ENCODE measurements at regions not wholly inside any gene's neighbourhood (a gene's known extent, or its start where the extent isn't known, plus 50 kb on each side); places are given as distances from the start of the nearest gene placed in this dataset.

DNA sequence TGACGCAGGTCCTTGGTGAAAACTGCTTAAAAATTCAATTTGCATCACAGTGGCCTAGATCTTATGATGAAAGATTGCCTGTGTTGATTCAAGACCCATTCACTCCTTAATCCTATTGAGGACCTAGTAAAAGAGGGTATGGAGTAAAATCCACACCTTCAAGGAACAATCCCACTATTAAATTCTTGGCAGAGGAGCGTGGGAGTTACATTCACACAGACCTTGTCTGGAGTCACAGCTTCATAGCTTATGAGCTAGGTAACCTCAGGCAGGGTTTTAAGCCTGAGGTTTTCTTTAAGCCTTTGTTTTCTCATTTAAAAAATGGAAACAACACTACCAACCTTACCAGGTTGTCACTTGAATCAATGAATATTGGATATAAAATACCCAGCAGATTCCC is 566.5 kb upstream of the ZNF462 start:
- DNase-seq, result no peak
- H3K4me1 Mint-ChIP-seq, result no peaks in the 10 kb centered on the region
- H3K27ac ChIP-seq (ENCODE audit: insufficient read depth, low read length, poor library complexity, severe bottlenecking), result no peak overlapping the region
- no peaks in the 10 kb centered on the region for H3K4me1 ChIP-seq (ENCODE audit: control insufficient read depth, insufficient read depth, low read length, poor library complexity, severe bottlenecking)
- H3K27me3 Mint-ChIP-seq, result no peaks in the 10 kb centered on the region
- no peaks in the 10 kb centered on the region for H3K9me3 ChIP-seq (ENCODE audit: control insufficient read depth in 2 of 2, low read length in 2 of 2)
- no peak overlapping the region for H3K4me3 Mint-ChIP-seq
- no peak for ATAC-seq (ENCODE audit: low read depth in 2 of 2)
- no peak overlapping the region for H3K27ac Mint-ChIP-seq
- H3K36me3 Mint-ChIP-seq, result no peaks in the 10 kb centered on the region
- no peak overlapping the region for H3K4me3 ChIP-seq (ENCODE audit: low read depth, low read length)
- no peaks in the 10 kb centered on the region for H3K36me3 ChIP-seq (ENCODE audit: control insufficient read depth, insufficient read depth, low read length)
- no peaks in the 10 kb centered on the region for H3K27me3 ChIP-seq (ENCODE audit: control insufficient read depth, insufficient read depth, low read length)
- H3K9me3 Mint-ChIP-seq, result peaks cover 1 to 13% (median 7%) of the 10 kb centered on the region in 7 donors

DNA sequence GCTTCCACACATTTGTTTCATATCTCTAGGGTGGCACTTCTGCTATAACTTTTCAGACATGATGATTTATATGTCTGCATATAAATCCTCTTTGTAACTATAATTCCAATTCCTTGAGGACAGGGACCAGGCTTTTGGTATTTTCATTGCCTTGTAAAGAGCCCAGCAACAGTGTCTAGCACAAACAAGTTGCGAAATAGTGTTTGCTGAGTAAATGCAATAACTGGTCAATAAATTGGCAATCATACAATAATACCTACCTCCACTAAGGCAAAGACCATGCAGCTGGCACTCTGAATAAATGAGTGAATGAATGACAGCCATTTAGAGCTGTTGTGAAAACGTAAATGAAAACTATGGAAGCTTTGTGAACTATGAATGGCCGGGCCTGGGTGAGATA is 564.0 kb upstream of the ZNF462 start:
- Mint-ChIP-seq H3K9me3 (peaks cover 4 to 15% (median 10%) of the 10 kb centered on the region in 7 donors), H3K27ac (no peak overlapping the region)

DNA sequence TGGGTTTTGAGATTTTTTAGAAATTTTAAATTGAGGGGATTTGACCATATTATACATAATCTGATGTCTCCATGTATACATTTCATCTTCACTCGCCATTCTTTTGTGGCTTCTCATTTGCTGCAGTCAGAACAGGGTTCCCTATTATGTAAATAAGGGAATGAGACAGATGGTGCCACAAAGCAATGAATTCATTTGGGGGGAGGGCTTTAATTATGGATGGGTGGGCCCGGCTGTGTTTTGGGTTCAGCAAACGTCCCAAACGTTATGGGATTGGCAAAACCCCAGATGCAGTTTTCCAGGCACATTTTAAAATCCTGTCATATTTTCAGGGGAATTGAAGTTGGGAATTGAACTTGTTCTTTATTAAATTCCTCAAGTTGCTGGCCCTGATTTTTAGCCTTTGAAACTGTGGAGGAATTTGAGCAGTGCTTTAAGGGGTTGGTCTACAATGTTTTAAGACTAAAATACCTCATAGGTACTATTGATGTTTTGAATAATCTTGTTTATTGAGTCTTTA is 558.5 kb upstream of the ZNF462 start:
- Histone ChIP-seq H3K9me3 (ENCODE audit: control insufficient read depth in 2 of 2, low read length in 2 of 2) (no peaks in the 10 kb centered on the region), H3K4me3 (ENCODE audit: low read depth, low read length) (no peak overlapping the region), H3K27me3 (ENCODE audit: control insufficient read depth, insufficient read depth, low read length) (no peaks in the 10 kb centered on the region), H3K36me3 (ENCODE audit: control insufficient read depth, insufficient read depth, low read length) (no peaks in the 10 kb centered on the region), H3K4me1 (ENCODE audit: control insufficient read depth, insufficient read depth, low read length, poor library complexity, severe bottlenecking) (no peaks in the 10 kb centered on the region), H3K27ac (ENCODE audit: insufficient read depth, low read length, poor library complexity, severe bottlenecking) (no peak overlapping the region)
- no peaks in the 10 kb centered on the region for H3K27me3 Mint-ChIP-seq
- no peak overlapping the region for H3K27ac Mint-ChIP-seq
- no peak for ATAC-seq (ENCODE audit: low read depth in 2 of 2)
- H3K36me3 Mint-ChIP-seq, result no peaks in the 10 kb centered on the region
- no peaks in the 10 kb centered on the region for H3K4me1 Mint-ChIP-seq
- peaks cover 0 to 19% (median 7%) of the 10 kb centered on the region in 7 donors for H3K9me3 Mint-ChIP-seq
- DNase-seq, result no peak
- H3K4me3 Mint-ChIP-seq, result no peak overlapping the region

More for the DNA sequence above, 564.0 kb upstream of the ZNF462 start:
- Histone ChIP-seq H3K36me3 (ENCODE audit: control insufficient read depth, insufficient read depth, low read length) (no peaks in the 10 kb centered on the region), H3K4me1 (ENCODE audit: control insufficient read depth, insufficient read depth, low read length, poor library complexity, severe bottlenecking) (no peaks in the 10 kb centered on the region), H3K9me3 (ENCODE audit: control insufficient read depth in 2 of 2, low read length in 2 of 2) (no peaks in the 10 kb centered on the region), H3K27me3 (ENCODE audit: control insufficient read depth, insufficient read depth, low read length) (no peaks in the 10 kb centered on the region), H3K27ac (ENCODE audit: insufficient read depth, low read length, poor library complexity, severe bottlenecking) (no peak overlapping the region), H3K4me3 (ENCODE audit: low read depth, low read length) (no peak overlapping the region)
- no peak for ATAC-seq (ENCODE audit: low read depth in 2 of 2)
- Mint-ChIP-seq H3K4me1 (no peaks in the 10 kb centered on the region), H3K27me3 (no peaks in the 10 kb centered on the region), H3K4me3 (no peak overlapping the region), H3K36me3 (no peaks in the 10 kb centered on the region)
- DNase-seq, result no peak

DNA sequence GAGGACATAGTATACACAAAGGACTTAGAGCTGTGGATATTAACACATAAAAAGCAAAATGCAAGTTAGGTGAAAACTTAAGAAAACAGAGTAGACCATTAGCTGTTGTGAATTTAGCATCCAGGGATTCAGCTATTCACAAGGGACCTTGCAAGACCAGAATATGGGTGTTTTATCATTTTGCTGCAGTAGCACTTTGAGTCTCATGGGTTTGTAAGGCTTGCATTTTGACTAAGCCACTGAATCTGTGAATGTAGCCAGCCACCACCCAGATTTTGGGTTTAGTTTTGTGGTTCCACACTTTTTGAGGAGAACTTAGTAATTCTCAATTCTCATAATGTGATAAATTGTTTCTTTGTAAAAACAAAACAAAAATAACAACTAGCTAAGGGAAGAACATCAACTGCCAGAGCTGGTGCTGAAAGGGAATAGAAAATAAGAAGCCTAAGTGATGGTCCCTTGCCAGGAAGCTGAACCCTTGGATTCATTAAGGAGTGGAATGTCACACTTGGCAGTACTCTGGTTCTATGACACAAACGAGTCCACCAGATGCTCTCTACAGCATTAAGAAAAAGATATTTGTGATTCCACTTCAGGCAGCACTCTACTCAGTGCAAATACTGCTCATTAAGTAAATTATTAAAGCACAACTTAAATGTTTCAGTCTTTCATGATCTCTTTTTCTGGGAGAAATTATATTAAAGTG is 557.4 kb upstream of the ZNF462 start:
- Histone ChIP-seq H3K27me3 (ENCODE audit: control insufficient read depth, insufficient read depth, low read length) (no peaks in the 10 kb centered on the region), H3K9me3 (ENCODE audit: control insufficient read depth in 2 of 2, low read length in 2 of 2) (no peaks in the 10 kb centered on the region), H3K4me1 (ENCODE audit: control insufficient read depth, insufficient read depth, low read length, poor library complexity, severe bottlenecking) (no peaks in the 10 kb centered on the region), H3K36me3 (ENCODE audit: control insufficient read depth, insufficient read depth, low read length) (no peaks in the 10 kb centered on the region), H3K4me3 (ENCODE audit: low read depth, low read length) (no peak overlapping the region), H3K27ac (ENCODE audit: insufficient read depth, low read length, poor library complexity, severe bottlenecking) (no peak overlapping the region)
- no peak overlapping the region for H3K27ac Mint-ChIP-seq
- H3K9me3 Mint-ChIP-seq, result peaks cover 1 to 25% (median 10%) of the 10 kb centered on the region in 7 donors
- DNase-seq (no peak), ATAC-seq (ENCODE audit: low read depth in 2 of 2) (no peak)
- no peak overlapping the region for H3K4me3 Mint-ChIP-seq
- H3K4me1 Mint-ChIP-seq, result no peaks in the 10 kb centered on the region
- H3K27me3 Mint-ChIP-seq, result no peaks in the 10 kb centered on the region
- no peaks in the 10 kb centered on the region for H3K36me3 Mint-ChIP-seq

DNA sequence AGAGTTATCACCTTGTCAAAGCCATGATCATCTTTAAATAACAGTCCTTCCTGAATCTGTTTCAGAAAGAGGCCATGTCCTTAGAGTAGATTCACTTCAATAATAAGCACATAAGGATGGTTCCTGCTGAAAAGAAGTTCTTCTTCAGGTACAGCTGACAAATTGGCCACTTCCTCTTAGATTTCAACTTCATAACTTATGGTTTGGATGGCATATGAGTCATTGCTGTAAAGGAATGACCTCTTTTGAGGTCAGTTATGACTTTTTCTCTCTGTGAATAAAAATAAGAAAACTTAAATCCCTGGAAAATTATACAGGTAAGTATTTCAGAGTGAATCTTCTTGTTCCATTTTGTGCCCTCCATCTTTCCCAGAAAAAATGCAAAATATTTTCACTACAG is 555.3 kb upstream of the ZNF462 start:
- no peaks in the 10 kb centered on the region for H3K36me3 Mint-ChIP-seq
- H3K27me3 Mint-ChIP-seq, result no peaks in the 10 kb centered on the region
- H3K4me3 Mint-ChIP-seq, result no peak overlapping the region
- H3K4me3 ChIP-seq (ENCODE audit: low read depth, low read length), result no peak overlapping the region
- ATAC-seq (ENCODE audit: low read depth in 2 of 2) (no peak), DNase-seq (no peak)
- H3K9me3 ChIP-seq (ENCODE audit: control insufficient read depth in 2 of 2, low read length in 2 of 2), result no peaks in the 10 kb centered on the region
- H3K4me1 Mint-ChIP-seq, result no peaks in the 10 kb centered on the region
- no peaks in the 10 kb centered on the region for H3K27me3 ChIP-seq (ENCODE audit: control insufficient read depth, insufficient read depth, low read length)
- no peak overlapping the region for H3K27ac Mint-ChIP-seq
- H3K36me3 ChIP-seq (ENCODE audit: control insufficient read depth, insufficient read depth, low read length), result no peaks in the 10 kb centered on the region
- H3K9me3 Mint-ChIP-seq, result peaks cover 0 to 23% (median 5%) of the 10 kb centered on the region in 7 donors
- no peaks in the 10 kb centered on the region for H3K4me1 ChIP-seq (ENCODE audit: control insufficient read depth, insufficient read depth, low read length, poor library complexity, severe bottlenecking)
- no peak overlapping the region for H3K27ac ChIP-seq (ENCODE audit: insufficient read depth, low read length, poor library complexity, severe bottlenecking)

DNA sequence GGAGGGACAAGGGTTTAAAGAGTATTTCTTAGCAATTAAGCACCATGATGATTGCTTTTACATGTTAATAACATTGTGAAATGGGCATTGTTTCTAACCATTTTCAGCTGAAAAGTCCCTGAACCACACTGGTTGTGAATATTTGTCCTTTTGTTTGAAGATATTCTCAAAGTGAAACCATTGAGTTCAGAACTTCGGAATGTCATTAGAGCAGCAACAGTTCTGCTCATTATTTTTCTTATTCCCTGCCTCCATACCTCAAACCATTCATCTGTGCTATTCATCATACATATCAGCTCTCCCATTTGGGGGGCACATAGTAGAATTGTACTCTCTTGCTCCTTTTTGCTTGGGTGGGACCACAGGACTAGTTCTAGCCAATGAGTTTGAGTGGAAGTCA is 553.0 kb upstream of the ZNF462 start:
- no peak for ATAC-seq (ENCODE audit: low read depth in 2 of 2)
- no peak for DNase-seq
- H3K9me3 Mint-ChIP-seq, result peaks cover 0 to 24% (median 7%) of the 10 kb centered on the region in 7 donors
- Histone ChIP-seq H3K36me3 (ENCODE audit: control insufficient read depth, insufficient read depth, low read length) (no peaks in the 10 kb centered on the region), H3K27ac (ENCODE audit: insufficient read depth, low read length, poor library complexity, severe bottlenecking) (no peak overlapping the region), H3K27me3 (ENCODE audit: control insufficient read depth, insufficient read depth, low read length) (no peaks in the 10 kb centered on the region), H3K4me3 (ENCODE audit: low read depth, low read length) (no peak overlapping the region), H3K4me1 (ENCODE audit: control insufficient read depth, insufficient read depth, low read length, poor library complexity, severe bottlenecking) (no peaks in the 10 kb centered on the region), H3K9me3 (ENCODE audit: control insufficient read depth in 2 of 2, low read length in 2 of 2) (no peaks in the 10 kb centered on the region)
- H3K27me3 Mint-ChIP-seq, result no peaks in the 10 kb centered on the region
- no peak overlapping the region for H3K27ac Mint-ChIP-seq
- no peaks in the 10 kb centered on the region for H3K36me3 Mint-ChIP-seq
- no peak overlapping the region for H3K4me3 Mint-ChIP-seq
- H3K4me1 Mint-ChIP-seq, result no peaks in the 10 kb centered on the region

DNA sequence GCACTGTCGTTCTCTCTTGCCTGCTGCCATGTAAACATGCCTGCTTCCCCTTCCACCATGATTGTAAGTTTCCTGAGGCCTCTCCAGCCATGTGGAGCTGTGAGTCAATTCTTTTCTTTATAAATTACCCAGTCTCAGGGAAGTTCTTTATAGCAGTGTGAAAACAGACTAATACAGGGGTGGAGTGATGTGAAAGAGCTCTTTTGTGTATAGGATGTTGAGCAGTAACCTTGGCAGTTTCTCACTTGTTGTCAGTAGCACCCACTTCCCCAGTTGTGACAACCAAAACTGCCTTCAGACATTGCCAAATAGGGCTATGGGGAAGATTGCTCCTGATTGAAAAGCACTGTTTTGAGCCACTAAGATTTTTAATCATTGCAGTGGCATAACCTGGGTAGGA is 552.2 kb upstream of the ZNF462 start:
- Histone ChIP-seq H3K9me3 (ENCODE audit: control insufficient read depth in 2 of 2, low read length in 2 of 2) (no peaks in the 10 kb centered on the region), H3K27ac (ENCODE audit: insufficient read depth, low read length, poor library complexity, severe bottlenecking) (no peak overlapping the region), H3K36me3 (ENCODE audit: control insufficient read depth, insufficient read depth, low read length) (no peaks in the 10 kb centered on the region), H3K4me1 (ENCODE audit: control insufficient read depth, insufficient read depth, low read length, poor library complexity, severe bottlenecking) (no peaks in the 10 kb centered on the region), H3K27me3 (ENCODE audit: control insufficient read depth, insufficient read depth, low read length) (no peaks in the 10 kb centered on the region), H3K4me3 (ENCODE audit: low read depth, low read length) (no peak overlapping the region)
- no peak overlapping the region for H3K4me3 Mint-ChIP-seq
- no peaks in the 10 kb centered on the region for H3K36me3 Mint-ChIP-seq
- H3K4me1 Mint-ChIP-seq, result no peaks in the 10 kb centered on the region
- H3K9me3 Mint-ChIP-seq, result peaks cover 0 to 21% (median 7%) of the 10 kb centered on the region in 7 donors
- H3K27me3 Mint-ChIP-seq, result no peaks in the 10 kb centered on the region
- no peak for DNase-seq
- H3K27ac Mint-ChIP-seq, result no peak overlapping the region
- no peak for ATAC-seq (ENCODE audit: low read depth in 2 of 2)

DNA sequence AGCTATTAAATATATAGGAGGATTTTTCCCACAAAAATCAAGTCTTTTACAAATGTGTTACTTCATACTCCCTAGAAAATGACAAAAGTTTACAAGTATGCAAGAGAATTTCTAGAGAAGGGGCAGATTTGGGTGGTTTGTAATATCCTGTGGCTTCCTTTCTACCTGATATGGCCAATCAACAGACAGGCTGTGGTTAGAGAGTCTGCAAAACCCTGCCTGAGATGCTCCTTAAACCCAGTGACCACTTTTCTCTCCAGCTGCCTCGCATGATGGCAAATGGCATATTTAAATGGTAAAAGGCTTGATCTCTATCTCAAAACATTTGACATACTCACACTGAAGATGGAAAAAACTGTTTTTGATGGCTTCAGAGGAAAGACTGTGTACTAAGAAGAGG is 550.1 kb upstream of the ZNF462 start:
- Histone ChIP-seq H3K4me1 (ENCODE audit: control insufficient read depth, insufficient read depth, low read length, poor library complexity, severe bottlenecking) (no peaks in the 10 kb centered on the region), H3K27ac (ENCODE audit: insufficient read depth, low read length, poor library complexity, severe bottlenecking) (no peak overlapping the region), H3K4me3 (ENCODE audit: low read depth, low read length) (no peak overlapping the region), H3K27me3 (ENCODE audit: control insufficient read depth, insufficient read depth, low read length) (no peaks in the 10 kb centered on the region), H3K9me3 (ENCODE audit: control insufficient read depth in 2 of 2, low read length in 2 of 2) (no peaks in the 10 kb centered on the region), H3K36me3 (ENCODE audit: control insufficient read depth, insufficient read depth, low read length) (no peaks in the 10 kb centered on the region)
- Mint-ChIP-seq H3K27me3 (no peaks in the 10 kb centered on the region), H3K4me1 (no peaks in the 10 kb centered on the region), H3K9me3 (peaks cover 0 to 22% (median 5%) of the 10 kb centered on the region in 7 donors), H3K27ac (no peak overlapping the region), H3K4me3 (no peak overlapping the region), H3K36me3 (no peaks in the 10 kb centered on the region)
- ATAC-seq (ENCODE audit: low read depth in 2 of 2) (no peak), DNase-seq (no peak)
